ENCODE measurements at regions not wholly inside any gene's neighbourhood (a gene's known extent, or its start where the extent isn't known, plus 50 kb on each side); places are given as distances from the start of the nearest gene placed in this dataset.

- no peak for TF ChIP-seq YY1 (IDR thresholded peaks at IDR 0.05)
- no peak for TF ChIP-seq GABPA (IDR thresholded peaks at IDR 0.05 in 1 of 2, conservative IDR thresholded peaks at IDR 0.05 in 1 of 2)
- no peak for TF ChIP-seq ZBTB33 (IDR thresholded peaks at IDR 0.05)
- no peak for TF ChIP-seq EGR1 (IDR thresholded peaks at IDR 0.05; ENCODE audit: low read depth in 2 of 2)
- no peak for TF ChIP-seq MAX (IDR thresholded peaks at IDR 0.05)
These were observed 62.5 kb upstream of the HPCAL1 start (continued) for GRCh38 chr2:10240161-10240681.

- no peak overlapping the region for H3K27ac ChIP-seq (ENCODE audit: low read depth in 1 of 2, low read length in 2 of 2)
- no peak for DNase-seq (ENCODE audit: low spot score)
- no peak overlapping the region for H3K9ac ChIP-seq (ENCODE audit: low read depth in 1 of 2, low read length in 2 of 2)
- WGBS, result 91% methylated on average over 21 of the region's 21 CpGs
- peaks cover 0 to 2% (median 0%) of the 10 kb centered on the region in 4 donors for H3K4me1 ChIP-seq (ENCODE audit: control insufficient read depth in 4 of 4, insufficient read depth in 4 of 4, low read length in 3 of 4)
- H3K9me3 ChIP-seq (ENCODE audit: control insufficient read depth in 4 of 4, low read length in 3 of 4), result no peaks in the 10 kb centered on the region
- TF ChIP-seq TAF1 (conservative IDR thresholded peaks at IDR 0.05) (no peak), CTCF (IDR thresholded peaks at IDR 0.05; ENCODE audit: low read depth, low read length, missing input control) (no peak), JUND (IDR thresholded peaks at IDR 0.05) (no peak), ZBTB33 (IDR thresholded peaks at IDR 0.05) (no peak), NR2F2 (IDR thresholded peaks at IDR 0.05) (no peak), HNF4A (conservative IDR thresholded peaks at IDR 0.05) (no peak)
- H3K27me3 ChIP-seq (ENCODE audit: control insufficient read depth in 4 of 4, insufficient read depth in 4 of 4, low read length in 3 of 4), result no peaks in the 10 kb centered on the region
- no peaks in the 10 kb centered on the region for H3K36me3 ChIP-seq (ENCODE audit: control insufficient read depth in 4 of 4, insufficient read depth in 3 of 4, low read depth in 1 of 4, low read length in 3 of 4)
- no peak overlapping the region for H3K4me3 ChIP-seq (ENCODE audit: low read depth in 1 of 3, low read length in 3 of 3)
These were observed 61.6 kb upstream of the HPCAL1 start for GRCh38 chr2:10240911-10241610.

- Histone ChIP-seq H3K27me3 (ENCODE audit: control insufficient read depth in 4 of 4, insufficient read depth in 4 of 4, low read length in 3 of 4) (no peaks in the 10 kb centered on the region), H3K9me3 (ENCODE audit: control insufficient read depth in 4 of 4, low read length in 3 of 4) (no peaks in the 10 kb centered on the region), H3K36me3 (ENCODE audit: control insufficient read depth in 4 of 4, insufficient read depth in 3 of 4, low read depth in 1 of 4, low read length in 3 of 4) (no peaks in the 10 kb centered on the region), H3K27ac (ENCODE audit: low read depth in 1 of 2, low read length in 2 of 2) (no peak overlapping the region), H3K4me3 (ENCODE audit: low read depth in 1 of 3, low read length in 3 of 3) (no peak overlapping the region), H3K4me1 (ENCODE audit: control insufficient read depth in 4 of 4, insufficient read depth in 4 of 4, low read length in 3 of 4) (peaks cover 0 to 2% (median 0%) of the 10 kb centered on the region in 4 donors), H3K9ac (ENCODE audit: low read depth in 1 of 2, low read length in 2 of 2) (no peak overlapping the region)
- 88% methylated on average over 20 of the region's 20 CpGs for WGBS
- TF ChIP-seq TAF1 (conservative IDR thresholded peaks at IDR 0.05) (no peak), YY1 (IDR thresholded peaks at IDR 0.05) (no peak), HNF4A (conservative IDR thresholded peaks at IDR 0.05) (no peak), RAD21 (IDR thresholded peaks at IDR 0.05) (no peak), REST (IDR thresholded peaks at IDR 0.05) (no peak), GABPA (IDR thresholded peaks at IDR 0.05 in 1 of 2, conservative IDR thresholded peaks at IDR 0.05 in 1 of 2) (no peak), ZBTB33 (IDR thresholded peaks at IDR 0.05) (no peak), FOXA2 (IDR thresholded peaks at IDR 0.05) (no peak), FOXA1 (IDR thresholded peaks at IDR 0.05) (no peak), RXRA (IDR thresholded peaks at IDR 0.05) (no peak), EGR1 (IDR thresholded peaks at IDR 0.05; ENCODE audit: low read depth in 2 of 2) (no peak)
- no peak for DNase-seq (ENCODE audit: low spot score)
These were observed 60.9 kb upstream of the HPCAL1 start for GRCh38 chr2:10241641-10242430.

Data from liver (tissue), 8 donors.